ENCODE measurements at regions not wholly inside any gene's neighbourhood (a gene's known extent, or its start where the extent isn't known, plus 50 kb on each side); places are given as distances from the start of the nearest gene placed in this dataset.

- no peak for TF ChIP-seq CTCF (IDR thresholded peaks at IDR 0.05; ENCODE audit: low read depth, low read length)
- DNase-seq (ENCODE audit: extremely low read depth, low read depth): no peak
Measured at GRCh38 chr3:76969471-76969870, 70.4 kb upstream of the ROBO2 start.

GRCh38 chr3:76969996-76970615 lies 69.8 kb upstream of the ROBO2 start:
- no peak for TF ChIP-seq CTCF (IDR thresholded peaks at IDR 0.05; ENCODE audit: low read depth, low read length)

GRCh38 chr3:76972624-76973296 lies 67.1 kb upstream of the ROBO2 start:
- no peak for DNase-seq (ENCODE audit: extremely low read depth, low read depth)
- no peak for TF ChIP-seq CTCF (IDR thresholded peaks at IDR 0.05; ENCODE audit: low read depth, low read length)

More at GRCh38 chr3:76969996-76970615, 69.8 kb upstream of the ROBO2 start:
- DNase-seq (ENCODE audit: extremely low read depth, low read depth): no peak

GRCh38 chr3:76976996-76977395 lies 62.9 kb upstream of the ROBO2 start:
- TF ChIP-seq CTCF (IDR thresholded peaks at IDR 0.05; ENCODE audit: low read depth, low read length): no peak
- DNase-seq (ENCODE audit: extremely low read depth, low read depth): no peak

- DNase-seq (ENCODE audit: extremely low read depth, low read depth): no peak
Measured at GRCh38 chr3:76985645-76986044, 54.3 kb upstream of the ROBO2 start.

GRCh38 chr3:76986876-76987474 lies 52.9 kb upstream of the ROBO2 start:
- no peak for DNase-seq (ENCODE audit: extremely low read depth, low read depth)

More at GRCh38 chr3:76985645-76986044, 54.3 kb upstream of the ROBO2 start:
- no peak for TF ChIP-seq CTCF (IDR thresholded peaks at IDR 0.05; ENCODE audit: low read depth, low read length)

More at GRCh38 chr3:76986876-76987474, 52.9 kb upstream of the ROBO2 start:
- TF ChIP-seq CTCF (IDR thresholded peaks at IDR 0.05; ENCODE audit: low read depth, low read length): no peak

Data from AG09319 (cell line).